ENCODE measurements at regions not wholly inside any gene's neighbourhood (a gene's known extent, or its start where the extent isn't known, plus 50 kb on each side); places are given as distances from the start of the nearest gene placed in this dataset.

GRCh38 chr4:29521281-29521680 lies 1198.9 kb upstream of the PCDH7 start:
- no peak for FAIRE-seq

DNA sequence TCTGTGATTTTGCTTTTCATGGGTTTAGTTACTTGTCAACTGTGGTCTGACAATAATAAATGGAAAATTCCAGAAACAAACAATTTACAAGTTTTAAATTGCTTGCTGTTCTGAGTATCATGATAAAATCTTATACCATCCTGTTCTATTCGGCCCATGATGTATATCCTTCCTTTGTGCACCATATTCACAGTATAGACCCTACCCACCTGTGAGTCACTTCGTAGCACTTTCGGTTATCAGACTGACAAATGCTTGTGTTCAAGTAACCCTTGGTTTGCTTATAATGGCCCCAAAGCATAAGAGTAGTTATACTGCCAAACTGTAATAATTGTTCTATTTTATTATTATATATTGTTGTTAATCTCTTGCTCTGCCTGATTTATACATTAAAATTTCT lies 1183.4 kb upstream of the PCDH7 start:
- no peak for FAIRE-seq

GRCh38 chr4:29538889-29539646 lies 1181.1 kb upstream of the PCDH7 start:
- no peak for FAIRE-seq

DNA sequence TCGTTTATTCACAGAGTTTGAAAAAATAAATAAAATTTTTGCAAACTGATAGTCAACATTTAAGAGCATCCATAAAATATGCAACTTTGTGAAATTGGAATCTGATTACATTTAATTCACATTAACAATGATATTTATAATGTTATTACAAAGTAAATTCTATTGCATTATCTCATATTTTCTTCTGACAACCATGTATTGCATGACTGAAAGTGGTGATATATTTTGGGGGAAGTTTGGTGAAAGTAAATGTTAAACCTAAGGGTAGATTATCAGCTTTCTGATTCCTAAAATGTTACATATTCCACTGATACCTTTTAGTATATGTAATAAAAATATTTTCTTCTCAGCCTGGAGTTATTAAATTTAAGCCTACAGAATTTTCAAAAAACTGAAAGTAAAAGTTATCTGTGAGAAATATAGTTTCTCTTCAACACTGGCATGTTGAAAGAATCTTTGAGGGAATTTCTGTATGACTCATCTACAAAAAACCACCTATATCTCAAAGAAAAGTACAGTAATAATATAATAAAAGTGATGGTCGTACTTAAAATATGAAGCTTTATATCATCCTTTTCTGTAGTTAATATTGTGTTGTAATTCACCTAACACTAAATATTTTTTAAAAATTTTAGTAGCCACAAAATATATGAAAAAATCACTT lies 1179.6 kb upstream of the PCDH7 start:
- no peak for FAIRE-seq

DNA sequence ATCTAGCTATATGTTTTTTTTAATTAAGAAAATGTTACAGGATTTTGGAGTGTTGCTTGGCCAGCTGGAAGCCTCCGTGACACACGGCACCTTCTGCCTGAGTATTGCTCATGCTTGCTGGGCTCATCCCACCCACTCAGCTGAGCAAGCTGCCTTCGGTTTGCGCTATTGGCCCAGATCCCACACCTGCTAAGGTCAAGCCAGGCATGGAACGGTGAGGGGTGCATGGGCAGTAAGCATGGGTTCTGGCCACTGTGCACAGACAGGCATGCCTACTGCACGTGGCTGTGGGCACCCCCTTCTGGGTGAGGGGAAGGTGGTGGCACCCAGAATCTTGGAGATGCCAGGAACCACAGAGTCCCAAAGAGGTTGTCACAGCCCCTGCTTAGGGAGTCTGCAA lies 1178.4 kb upstream of the PCDH7 start:
- FAIRE-seq, result no peak

DNA sequence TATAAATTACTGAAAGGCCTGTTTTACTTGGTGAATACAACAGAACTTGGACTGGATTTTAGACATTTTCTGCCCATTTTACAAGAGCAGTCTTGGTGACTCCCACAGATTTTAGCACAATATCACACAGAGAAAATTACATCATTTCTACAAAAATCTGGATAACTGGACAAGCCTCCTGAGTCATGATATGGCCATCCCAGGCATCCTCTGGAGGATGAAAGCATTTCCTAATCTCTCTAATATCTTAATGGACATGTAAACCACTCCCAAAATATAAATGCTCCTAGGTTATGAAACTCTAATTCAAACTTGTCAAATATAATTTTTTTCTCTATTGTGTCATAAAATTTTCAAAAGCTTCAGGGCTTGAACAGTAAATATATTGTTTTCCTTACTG lies 1170.8 kb upstream of the PCDH7 start:
- FAIRE-seq, result no peak

GRCh38 chr4:29551821-29552220 lies 1168.3 kb upstream of the PCDH7 start:
- no peak for FAIRE-seq

DNA sequence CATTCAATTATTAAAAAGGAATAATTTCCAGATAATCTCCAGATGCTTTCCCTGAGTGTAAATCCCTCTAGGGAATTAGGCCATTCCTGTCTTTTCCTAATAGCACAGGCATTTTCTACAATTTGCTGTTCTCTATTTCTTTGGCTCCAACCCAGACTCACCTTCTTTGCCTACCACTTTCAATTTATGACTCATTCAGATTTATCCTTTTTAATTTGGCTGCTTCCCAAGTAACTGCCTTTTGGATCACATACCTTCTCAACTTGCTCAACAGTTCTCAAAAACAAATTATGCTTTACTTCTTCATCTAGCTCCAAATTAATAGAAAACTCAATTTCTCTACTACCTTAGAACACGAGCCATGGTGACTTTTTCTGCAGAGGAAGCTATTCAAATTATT lies 1166.3 kb upstream of the PCDH7 start:
- no peak for FAIRE-seq

- FAIRE-seq, result no peak
These were observed 1161.4 kb upstream of the PCDH7 start for GRCh38 chr4:29558789-29559188.

DNA sequence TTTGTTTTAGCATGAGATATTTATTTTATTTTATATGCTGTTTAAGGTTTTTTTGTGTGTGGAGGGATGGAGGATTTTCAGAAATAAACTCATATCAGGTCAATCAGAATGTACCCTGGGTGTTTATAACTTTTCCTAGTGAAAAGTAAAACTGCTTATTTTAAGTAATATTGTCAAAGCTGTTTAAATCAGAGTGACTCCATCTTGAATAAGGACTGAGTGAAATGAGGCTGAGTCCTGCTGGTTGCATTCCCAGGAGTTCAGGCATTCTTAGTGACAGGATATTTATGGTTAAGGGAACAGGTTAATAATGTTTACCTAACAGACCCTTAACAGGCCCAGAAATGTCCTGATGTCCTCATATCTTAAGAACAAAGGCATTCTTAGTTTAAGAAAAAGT lies 1160.9 kb upstream of the PCDH7 start:
- no peak for FAIRE-seq

DNA sequence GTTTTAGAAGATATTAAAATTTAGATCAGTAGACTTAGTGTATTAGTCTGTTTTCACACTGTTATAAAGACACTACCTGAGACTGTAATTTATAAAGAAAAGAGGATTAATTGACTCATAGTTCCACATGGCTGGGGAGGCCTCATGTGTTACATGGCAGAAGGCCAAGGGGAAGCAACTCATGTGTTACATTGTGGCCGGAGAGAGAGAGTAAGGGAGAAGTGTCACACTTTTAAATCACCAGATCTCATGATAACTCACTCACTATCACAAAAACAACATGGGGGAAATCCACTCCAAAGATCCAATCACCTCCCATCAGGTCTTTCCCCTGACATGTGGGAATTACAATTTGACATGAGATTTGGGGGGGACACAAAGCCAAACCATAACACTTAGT lies 1159.7 kb upstream of the PCDH7 start:
- FAIRE-seq, result no peak

DNA sequence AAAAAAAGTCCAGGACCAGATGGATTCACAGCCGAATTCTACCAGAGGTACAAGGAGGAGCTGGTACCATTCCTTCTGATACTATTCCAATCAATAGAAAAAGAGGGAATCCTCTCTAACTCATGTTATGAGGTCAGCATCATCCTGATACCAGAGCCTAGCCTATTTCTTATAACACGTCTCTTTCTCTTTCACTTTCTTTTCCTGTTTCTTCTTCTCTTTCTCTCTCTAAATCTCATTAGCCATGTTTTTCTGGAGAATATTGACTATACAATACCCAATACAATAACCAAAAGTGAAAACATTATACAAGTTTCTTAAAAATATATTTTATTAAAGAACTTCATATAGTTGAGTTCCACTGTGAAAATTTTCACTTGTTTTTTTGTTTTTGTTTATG lies 1154.9 kb upstream of the PCDH7 start:
- FAIRE-seq, result peak; percentile 70

DNA sequence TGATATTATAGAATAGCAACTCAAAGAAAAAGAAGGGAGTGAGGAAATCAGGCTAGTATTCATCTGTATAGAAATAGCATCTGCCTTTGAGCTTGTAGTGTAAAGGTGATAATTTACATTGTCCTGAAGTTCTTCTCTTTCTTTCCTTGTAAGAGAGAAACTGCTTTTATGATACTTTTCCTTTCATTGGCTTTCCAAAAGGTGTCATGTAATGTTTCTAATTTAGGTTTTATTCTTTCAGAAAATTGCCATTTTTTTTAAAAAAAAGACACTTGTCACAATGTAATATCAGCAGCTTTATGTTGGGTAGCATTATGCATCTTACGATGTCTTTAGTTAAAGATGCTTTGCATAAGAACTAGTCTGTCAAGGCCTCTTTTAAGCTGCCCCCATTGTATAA lies 1153.8 kb upstream of the PCDH7 start:
- no peak for FAIRE-seq

DNA sequence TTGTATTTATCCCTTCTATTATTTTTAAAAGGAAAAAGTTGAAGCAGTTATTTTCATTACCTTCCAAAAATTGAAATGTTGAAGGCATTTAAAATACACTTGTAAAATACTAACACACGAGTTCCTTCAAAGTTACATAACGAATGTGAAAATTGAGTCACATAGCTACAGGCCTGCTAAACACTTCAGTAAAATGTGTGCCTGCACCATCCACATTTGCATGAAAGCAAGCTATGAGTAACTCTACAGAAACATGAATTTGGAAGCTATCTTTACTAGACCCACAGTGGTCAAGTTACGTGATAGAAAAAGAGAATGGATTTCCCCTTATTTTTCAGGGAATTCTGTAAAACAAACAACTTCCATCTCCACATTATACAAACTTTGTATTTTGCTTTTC lies 1148.8 kb upstream of the PCDH7 start:
- no peak for FAIRE-seq

- FAIRE-seq, result no peak
These were observed 1141.8 kb upstream of the PCDH7 start for GRCh38 chr4:29578329-29578728.

DNA sequence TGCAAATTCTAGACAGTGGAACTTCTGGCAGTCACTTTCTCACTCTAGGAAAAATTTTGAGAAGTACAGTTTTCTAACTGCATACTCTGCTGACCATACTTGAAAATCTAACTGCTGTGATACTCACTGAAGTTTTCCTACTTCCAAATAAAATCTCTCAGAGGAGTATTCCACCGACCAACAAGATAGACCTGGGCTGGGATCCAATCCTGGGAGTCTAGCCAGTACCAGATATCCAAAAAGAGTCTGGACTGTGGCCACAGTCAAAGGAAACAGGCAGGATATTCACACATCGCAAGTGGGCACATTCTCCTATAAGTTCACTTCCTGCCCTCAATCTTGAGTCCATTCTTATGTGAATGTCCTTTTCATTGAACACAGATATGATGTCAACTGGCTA lies 1138.7 kb upstream of the PCDH7 start:
- no peak for FAIRE-seq

DNA sequence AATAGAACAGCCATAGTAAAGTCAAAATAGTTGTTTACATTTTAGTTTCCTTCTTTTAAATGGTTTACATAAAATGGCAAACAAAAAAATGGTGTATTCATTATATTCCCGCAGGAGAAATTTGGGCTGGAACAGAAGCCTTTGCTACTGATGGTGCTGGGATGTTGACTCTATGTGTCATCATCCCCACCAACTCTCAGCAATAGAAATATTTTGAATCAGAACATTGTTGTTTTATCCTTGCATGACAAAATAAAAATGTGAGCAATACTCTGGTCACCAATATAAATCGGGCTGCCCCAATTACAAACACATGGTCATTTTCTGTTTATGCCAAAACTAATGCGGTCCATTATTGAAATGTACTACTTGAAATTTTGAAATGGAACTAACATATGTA lies 1131.6 kb upstream of the PCDH7 start:
- no peak for FAIRE-seq

- no peak for FAIRE-seq
These were observed 1123.9 kb upstream of the PCDH7 start for GRCh38 chr4:29596228-29596627.

GRCh38 chr4:29619168-29619567 lies 1101.0 kb upstream of the PCDH7 start:
- FAIRE-seq, result no peak

DNA sequence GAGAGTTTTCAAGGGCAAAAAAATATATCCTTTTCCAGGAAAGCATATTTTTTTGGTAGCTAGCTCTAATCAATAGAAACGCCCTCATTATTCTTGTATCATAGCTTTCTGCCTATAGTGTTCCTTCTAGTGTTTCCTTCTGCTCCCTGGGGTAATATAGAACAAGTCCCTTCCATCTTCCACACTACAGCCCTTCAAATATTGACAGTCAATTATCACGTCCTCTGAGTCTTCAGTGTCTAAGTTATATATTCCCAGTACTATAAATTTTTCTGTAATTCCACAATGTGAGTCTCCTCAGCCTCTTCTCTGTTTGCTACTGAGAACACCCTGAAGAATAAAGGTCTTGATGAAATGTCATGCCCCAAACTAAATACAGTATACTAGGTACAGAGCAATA lies 1088.0 kb upstream of the PCDH7 start:
- no peak for FAIRE-seq

GRCh38 chr4:29636961-29637360 lies 1083.2 kb upstream of the PCDH7 start:
- FAIRE-seq, result no peak

GRCh38 chr4:29653221-29653620 lies 1066.9 kb upstream of the PCDH7 start:
- FAIRE-seq, result no peak

DNA sequence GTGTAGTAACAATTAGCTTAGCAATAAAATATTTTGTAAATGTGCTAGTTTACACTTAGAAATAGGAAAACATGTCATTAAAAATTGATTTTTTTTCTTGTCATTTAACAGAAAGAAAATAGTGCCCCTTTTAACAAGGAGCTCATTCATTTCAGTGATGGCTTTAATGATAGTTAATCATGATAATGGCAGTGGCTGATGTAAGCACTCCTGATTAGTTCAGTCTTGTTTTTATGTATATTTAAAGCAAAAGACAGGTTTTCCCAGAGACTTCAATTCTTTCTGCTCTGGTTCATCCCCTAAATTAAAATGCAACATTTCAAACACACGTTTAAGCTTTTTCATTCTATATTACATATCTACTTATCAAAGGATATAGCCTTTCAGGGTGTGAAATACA lies 1039.5 kb upstream of the PCDH7 start:
- FAIRE-seq, result no peak

DNA sequence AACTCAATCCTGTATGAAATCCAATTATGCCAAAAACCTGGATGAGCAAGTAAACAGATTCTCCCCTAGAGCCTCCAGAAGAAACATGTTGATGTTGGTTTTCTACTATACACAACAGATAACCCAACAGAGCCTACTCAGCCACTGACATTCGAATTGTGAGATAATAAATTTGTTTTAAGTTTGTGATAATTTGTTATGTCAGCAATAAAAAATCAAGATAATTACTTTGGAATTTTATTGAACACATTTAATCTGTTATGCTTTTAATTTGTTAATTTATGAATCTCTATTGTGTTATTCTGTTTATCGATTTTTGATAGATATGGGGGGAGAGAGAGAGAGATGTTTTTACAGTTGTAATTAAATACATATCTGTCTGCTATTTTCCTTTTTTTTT lies 1016.1 kb upstream of the PCDH7 start:
- peak; percentile 47 for FAIRE-seq

DNA sequence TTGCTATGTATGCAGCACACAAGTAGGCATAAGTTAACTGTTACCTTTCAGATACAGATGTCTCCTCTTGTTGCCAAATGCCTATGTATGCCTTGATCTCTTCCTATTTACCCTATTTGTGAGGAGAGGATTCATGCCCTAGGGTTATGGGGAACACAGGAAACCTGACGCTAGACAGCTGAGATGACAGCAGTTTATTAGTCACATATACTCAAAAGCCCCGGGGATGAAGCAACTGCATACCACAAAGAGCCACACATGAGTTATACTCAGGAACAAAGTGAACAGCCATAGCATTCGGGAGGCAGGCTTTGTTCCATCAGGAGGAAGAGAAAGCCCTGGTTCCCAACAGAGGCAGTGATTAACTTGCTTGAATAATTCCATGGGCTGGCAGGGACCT lies 1011.7 kb upstream of the PCDH7 start:
- no peak for FAIRE-seq
